CD4-positive, alpha-beta T cell treated with Interleukin-4 for 4 hours (primary cell): ENCODE measurements at regions not wholly inside any gene's neighbourhood (a gene's known extent, or its start where the extent isn't known, plus 50 kb on each side); places are given as distances from the start of the nearest gene placed in this dataset.

Experiments used
- DNase-seq: peaks from one replicate; pipeline ENCODE4 v3.0.0-alpha.2; 2020

DNA sequence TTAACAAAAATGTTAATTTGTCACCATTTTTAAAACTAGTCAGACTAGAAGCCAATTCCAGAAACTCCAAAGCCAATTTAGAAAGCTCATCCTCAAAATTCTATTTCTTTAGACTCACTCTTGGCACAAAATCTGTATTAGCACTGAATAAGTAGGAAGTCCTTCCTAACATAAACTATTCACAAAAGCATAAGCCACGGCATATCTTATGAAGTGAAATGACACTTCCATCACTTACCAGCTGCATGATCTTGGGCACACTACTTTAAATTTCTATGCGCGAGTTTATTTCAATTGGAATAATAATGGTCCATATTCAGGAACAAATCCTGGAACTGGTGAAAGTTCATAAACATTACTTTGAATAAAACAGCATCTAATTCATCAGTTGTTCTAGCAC, 1544.0 kb downstream of the TECRL start:
- no peak for DNase-seq

DNA sequence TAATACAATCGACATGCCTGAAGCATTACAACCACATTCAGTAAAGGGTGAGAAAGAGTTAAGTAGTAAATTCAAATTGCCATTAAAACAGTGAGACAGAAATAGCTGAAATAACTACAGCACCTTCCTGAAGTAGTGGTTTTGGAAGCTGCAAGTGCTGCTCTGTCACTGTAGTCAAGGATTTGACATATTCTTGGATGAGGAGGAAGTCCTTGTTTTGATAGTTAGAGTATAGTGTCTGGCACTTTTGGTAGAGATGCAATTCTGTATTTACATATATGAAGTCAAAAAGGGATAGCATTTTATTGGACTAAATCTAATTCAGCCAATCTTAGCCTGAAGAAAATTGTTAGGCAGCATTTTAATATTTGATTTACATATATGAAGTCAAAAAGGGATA, 1559.6 kb downstream of the TECRL start:
- DNase-seq, result no peak

DNA sequence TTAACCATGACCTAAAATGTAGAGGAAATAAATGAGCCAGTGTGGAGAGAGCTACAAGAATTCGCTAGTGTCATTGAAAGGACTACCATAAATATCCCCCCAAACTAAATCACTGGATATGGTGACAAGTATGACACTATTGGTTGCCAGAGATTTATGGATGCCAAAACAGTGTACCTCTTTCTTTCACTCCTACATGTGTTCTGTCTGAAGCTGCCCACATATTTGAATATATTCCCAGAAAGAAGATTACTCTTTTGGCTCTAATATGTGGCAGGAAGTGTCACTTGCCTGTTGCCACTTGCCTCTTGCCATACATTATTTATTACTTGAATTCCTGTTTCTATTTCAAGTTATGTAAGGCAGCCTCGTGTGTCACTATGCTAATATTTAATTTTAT, 1573.6 kb downstream of the TECRL start:
- no peak for DNase-seq

DNA sequence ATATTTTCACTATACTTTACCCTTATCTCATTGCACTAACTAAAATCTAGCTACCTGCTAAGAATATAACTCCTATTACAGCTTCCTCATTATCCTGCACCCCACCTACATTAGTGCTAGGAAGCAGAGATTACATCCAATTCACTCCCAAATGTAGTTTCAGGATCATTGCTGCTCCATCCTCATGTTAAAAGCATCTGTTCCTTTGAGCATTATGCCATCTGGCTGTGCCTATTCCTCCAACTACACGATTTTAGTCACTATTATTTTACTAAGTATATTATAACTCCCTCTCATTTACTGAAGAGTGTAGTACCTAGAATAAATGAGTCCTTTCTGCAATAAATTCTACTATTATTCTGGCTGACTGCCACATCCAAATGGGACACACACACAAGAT, 1586.9 kb downstream of the TECRL start:
- no peak for DNase-seq

DNA sequence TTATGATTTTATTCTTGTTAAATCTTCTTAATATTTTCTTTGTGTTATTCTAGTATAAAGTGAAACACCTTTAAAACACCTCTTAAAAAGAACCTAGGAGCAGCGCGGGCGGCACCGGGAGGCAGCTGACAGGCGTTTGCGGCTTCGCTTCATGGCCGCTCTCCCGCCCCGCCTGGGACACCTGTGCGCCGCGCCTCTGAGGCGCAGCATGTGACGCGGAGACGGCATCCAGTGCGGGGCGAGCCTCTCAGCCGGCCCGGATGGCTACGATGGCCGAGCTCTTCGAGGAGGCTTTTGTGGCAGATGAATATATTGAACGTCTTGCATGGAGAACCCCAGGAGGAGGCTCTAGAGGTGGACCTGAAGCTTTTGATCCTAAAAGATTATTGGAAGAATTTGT, 1592.7 kb downstream of the TECRL start:
- no peak for DNase-seq

DNA sequence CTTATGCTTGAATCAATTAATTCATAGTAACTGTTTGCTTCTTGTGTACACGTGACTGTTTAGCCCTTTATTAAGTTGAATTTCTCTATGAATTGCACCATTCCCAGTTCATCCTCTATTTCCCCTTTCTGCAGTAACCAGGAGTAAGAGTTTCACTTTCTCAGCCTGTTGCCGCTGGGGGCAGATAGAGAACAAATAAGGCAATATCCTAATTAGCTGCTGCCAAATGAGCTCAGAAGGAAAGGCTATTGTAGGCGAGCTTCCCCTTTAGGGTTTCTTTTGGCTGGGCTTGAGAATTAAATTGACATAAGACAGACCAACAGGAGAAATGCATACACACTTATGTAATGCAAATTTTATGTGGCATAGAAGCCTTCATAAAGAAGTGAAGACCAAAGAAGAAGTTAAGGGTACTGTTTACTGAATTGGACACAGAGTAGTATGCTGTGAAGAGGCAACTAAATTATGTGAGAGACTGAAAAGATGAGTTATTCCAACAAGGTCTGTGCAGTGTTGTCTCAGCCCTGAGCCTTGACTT, 1594.7 kb downstream of the TECRL start:
- DNase-seq, result no peak

DNA sequence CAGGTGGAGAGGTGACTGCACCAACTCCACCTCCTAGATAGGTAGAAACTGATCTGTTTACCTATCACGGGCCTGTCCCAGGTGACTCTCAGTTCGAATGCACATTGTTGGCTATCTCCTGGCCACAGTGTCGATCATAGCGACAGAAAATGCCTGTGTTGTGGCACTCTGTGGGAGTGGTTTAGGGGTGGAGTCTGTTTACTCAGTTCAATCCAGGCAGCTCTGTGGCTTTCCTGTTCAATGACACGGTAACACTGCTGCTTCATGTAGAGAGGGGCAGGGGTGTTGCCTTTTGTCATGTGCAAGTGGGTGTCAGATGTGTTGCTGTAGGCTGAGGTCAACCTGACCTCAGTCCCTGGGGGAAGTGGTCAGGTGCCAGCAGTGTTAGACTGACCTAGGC, 1602.4 kb downstream of the TECRL start:
- no peak for DNase-seq

DNA sequence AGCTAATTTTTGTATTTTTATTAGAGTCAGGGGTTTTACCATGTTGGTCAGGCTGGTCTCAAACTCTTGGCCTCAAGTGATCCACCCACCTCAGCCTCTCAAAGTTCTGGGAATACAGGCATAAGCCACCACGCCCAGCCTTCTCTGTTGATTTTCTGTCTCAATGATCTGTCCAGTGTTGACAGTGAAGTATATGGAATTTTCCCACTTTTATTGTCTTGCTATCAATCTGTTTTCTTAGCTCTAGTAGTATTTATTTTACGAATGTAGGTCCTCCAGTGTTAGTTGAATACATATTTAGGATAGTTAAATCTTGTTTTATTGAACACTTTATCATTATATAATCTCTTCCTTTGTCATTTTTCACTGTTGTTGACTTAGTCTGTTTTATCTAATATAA, 1603.9 kb downstream of the ADGRL3 start:
- DNase-seq, result no peak

DNA sequence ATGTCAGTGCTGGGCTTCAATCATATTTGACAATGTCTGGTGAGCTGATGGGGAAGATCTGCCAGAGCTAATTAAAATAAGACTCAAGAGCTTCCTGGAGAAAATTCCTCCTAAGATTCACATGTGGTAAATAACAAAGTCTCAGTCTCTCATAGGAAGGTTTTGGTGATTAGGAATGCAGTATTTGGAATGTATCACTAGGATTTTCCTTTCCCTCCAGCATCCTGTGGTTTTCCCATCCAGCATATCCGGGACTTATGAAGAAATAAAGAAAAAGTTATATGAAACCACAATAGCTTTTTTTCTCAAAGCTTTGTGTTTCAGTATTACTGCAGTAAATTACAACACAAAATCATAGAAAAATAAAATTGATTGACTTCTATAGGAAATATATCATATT, 1597.1 kb downstream of the ADGRL3 start:
- no peak for DNase-seq

DNA sequence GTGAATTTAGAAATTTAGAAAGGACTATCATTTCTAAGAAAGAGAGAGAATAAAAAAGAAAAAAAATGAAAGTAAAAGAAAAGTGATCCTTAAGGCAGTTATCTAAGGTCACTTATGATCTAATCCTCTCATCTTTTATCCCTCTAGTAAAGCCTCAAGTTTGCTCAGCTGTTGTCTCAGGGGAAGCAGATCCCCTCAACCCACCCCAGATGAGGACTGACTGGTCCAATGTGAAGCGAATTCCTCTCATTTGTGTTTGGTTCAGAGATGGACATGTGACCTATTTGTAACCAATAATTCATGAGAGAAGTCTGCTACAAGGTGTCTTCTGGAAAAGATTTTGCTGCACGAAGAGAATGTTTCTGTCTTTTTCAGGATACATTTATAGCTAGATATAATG, 1591.3 kb downstream of the ADGRL3 start:
- DNase-seq, result no peak

DNA sequence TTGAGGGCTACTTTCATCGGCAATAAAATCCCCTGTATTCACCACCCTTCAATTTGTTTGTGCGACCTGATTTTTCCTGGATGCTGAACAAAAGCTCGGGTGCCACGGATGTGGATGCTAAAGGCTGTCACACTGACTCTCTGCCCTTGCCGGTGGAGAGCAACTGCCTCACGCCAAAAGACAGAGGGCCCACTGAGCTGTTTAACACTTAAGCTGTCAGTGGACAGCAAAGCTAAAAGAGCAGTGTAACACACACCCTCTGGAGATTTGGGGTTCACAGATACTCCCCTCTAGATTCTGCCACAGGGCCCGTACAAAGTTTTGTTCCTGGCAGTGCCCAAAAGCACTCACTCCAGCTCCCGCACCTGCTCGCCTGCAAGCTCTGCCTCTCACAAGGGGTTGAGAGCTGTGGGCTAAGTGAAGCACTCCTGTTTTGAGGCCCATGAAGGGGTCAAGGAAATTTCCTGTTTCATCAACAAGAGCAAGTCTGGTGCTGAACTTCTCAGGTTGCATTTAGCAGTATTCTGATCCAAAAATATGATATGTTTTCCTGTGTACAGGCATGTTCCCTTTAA, 1571.9 kb downstream of the ADGRL3 start:
- DNase-seq, result no peak

DNA sequence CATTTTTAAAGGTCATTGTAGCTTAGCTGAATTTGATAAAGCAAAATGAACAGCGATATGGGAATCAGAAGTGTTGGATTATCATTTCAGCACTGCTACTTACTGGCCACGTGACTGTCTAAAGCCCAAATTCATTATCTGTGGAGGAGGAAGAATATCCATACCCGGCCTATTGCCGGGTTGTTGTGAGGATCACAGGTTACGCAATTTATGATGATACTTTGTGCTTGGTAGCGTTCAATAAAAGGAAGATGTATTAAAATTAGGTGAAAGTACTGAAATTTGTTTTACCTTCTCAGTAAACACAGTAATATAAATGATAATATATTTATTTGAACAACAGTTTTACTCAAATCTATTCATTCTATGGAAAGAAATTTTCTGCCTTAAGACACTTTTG, 1540.2 kb downstream of the ADGRL3 start:
- no peak for DNase-seq

DNA sequence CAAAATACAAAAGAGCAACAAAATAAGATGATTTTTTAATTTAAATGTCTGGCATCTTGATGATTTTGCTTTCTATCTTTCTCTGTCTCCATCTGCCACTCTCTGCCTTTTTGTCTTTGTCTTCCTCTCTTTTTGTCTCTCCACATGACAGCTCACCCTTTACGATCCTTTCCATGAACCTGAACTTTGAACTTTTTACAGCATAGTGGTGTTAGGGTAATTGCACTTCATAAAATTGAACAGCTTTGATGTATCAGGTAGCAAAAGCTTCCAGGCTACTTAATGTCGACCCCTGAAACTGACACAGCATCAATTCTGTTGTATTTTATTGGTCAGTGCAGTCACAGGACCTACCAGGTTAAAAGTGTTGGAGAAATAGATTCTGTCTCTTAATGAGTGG, 1517.0 kb downstream of the ADGRL3 start:
- no peak for DNase-seq

DNA sequence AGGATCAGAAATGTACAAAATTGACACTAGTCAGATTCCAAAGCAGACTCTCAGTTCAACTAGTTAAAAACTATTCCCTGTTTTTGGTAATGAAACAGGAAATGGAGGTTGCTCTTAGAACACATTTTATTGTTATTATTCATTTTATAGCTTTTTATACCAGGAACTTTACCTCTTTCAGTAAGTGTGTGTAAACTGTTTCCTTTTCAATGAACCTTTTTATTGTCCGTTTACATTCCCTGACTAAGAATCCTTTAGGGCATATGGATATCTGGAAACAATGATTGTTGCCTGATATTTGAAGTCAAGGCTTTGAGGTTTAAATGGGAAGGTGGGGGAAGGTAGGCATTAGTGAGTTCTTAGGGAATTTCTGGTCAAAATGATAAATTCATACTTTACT, 1511.4 kb downstream of the ADGRL3 start:
- DNase-seq, result no peak

DNA sequence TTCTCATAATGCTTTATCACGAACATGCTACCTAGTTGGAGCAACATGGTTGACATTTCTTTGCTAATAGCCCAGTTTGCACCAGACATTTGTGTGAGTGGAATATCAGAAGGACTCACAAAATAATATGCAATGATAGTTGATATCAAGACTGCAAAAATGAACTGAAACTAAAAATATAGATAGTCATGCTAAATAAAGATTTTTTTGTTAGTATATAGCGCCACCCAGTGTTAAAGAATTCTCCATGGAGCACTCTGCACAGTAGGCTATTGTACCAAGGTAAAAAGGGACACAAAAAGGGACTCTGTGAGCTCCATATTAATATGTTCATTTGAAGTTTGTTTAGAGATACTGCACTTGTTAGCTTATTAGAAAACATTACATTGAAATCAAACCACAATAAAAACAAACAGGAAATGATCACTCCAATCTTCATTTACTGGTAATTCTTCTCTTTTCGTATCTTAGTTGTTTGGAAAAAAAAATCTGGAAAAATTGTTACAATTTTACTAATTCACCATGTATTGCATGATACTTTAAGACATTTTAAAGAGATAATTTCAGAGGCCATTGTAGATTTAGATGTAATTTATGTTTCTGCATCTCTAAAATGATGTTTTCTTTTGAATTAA, 1509.6 kb downstream of the ADGRL3 start:
- DNase-seq, result no peak

DNA sequence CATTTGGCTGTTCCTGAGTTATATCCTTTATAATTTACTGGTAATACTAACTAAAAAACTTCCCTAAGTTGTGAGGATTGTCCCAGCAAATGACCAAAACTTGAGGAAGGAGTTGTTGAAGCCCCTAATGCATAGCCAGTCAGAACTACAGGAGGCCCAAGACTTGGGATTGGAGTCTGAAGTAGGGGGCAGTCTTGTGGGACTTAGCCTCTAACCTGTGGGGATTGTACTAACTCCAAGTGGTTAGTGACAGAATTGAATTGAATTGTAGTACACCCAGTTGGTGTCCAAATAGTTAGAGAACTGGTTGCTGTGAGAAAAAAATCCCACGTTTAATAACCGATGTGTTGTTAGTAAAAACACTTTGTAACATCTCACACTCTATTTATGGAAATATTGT, 1506.3 kb downstream of the ADGRL3 start:
- no peak for DNase-seq

DNA sequence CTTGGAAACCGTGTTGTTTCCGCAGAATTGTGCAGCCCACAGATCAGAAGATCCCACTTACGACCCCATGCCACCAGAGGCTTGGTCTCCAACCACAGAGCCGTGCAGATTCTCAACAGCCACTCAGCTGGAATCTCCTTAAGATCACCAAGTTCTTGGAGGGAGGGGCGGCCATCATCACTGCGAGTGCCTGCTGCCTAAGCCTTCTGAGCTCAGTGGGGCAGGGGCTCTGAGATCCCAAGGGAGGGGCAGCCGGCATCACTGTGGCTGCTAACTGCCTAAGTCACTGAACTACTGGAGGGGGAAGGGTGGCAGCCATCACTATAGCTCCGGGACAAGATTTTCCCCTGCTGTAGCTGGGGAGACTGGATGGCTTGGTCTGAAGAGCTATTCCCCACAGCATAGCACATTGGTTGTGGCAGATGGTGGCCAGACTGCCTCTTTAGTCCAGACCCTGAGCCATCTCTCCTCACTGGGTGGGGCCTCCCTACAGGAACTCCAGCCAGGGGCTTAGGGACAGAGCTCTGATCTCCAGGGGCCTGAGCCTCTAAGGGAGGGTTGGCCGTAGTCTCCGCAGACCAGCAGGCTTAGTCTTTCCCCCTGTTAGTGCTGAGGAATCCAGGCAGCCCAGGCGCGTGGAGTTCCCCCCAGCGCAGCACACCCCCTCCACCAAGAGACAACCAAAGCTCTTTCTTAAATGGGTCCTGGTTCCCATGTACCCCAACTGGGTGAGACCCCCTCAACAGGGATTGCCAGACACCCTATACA, 1483.9 kb downstream of the ADGRL3 start:
- DNase-seq, result no peak

DNA sequence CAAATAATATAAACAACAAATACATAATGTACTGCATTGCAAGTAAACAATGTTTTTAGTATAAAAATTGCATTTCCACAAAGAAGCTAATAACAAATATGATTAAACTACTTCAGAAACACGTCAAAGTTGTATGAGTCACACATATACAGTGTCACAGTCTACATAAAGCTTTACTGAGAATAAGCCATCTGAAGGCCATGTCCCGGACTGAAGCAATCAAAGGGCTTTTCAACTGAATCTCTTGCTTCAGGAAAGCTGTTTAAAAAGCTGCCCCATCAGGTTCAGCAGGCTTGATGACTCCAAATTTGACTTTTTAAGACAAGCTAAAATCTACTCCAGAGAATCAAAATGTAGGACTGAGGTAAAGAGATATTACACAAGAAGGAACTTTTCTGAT, 1476.8 kb downstream of the ADGRL3 start:
- no peak for DNase-seq

DNA sequence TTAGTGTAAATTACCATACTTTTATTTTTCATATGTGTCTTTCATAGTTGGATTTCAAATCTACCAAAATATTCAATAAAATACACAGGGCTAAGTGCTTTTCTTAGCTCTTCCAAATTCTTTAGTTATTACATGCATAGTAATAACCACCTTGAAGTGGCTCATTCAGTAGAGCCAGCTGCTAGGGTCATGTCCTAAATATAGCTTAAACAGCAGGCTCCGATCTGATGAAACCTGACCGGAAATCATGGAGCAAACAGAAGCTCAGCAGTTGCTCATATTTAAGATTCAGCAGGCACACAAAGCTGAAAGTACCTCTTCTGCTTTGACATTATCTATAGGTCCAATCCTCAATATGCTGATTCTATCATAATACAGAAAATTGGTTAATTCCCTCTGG, 1470.4 kb downstream of the ADGRL3 start:
- DNase-seq, result no peak

DNA sequence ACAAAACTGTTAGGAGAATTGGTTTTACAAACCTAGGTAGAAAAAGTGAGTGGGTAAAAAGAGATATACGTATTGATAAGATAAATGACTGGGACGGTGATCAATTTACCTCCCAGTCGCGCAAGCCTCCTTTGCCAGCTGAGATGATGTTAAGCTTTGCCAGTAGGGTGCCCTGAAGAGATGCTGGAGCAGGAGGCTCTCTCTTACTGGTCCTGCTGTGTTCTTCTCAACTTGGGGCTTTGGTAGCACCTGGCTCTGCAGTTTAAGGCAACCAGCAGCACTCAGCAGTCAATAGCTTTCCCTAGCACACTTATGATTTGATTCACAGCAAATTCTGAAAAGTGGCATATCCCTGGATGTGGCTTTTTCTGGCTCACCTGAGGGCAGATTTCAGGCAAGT, 1461.7 kb downstream of the ADGRL3 start:
- DNase-seq, result no peak

DNA sequence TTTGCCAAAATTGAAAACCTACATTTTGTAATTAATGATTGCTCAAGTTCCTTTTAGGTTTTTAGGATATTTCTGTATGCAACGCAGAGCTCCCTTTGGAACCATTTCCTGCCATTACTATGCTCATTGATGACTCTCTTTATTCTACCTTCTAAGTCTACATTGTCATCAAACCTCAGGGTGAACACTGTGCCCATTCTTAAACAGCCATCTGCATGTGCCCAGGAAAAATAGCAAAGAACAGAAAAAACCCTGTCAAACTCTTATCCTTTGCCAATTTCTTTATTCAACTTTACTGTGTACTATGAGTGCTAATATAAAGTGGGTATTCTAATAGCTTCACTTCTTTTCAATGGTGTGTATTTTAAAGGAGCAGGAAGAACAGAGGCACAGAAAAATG, 1455.9 kb downstream of the ADGRL3 start:
- DNase-seq, result no peak

DNA sequence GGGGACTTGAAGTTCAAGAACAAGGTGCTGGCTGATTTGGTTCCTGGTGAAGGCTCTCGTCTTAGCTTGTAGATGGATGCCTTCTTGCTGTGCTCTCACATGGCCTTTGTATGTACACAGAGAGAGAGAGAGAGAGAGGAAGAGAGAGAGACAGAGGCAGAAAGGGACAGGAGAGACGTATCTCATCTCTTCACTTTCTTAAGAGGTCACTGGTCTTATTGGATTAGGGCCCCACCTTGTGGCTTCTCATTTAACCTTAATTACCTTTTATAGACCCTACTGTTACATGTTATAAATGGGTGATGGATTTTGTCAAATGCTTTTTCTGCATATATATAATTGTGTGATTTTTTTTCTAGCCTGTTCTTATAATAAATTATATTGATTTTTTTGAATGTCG, 1444.2 kb downstream of the ADGRL3 start:
- no peak for DNase-seq

DNA sequence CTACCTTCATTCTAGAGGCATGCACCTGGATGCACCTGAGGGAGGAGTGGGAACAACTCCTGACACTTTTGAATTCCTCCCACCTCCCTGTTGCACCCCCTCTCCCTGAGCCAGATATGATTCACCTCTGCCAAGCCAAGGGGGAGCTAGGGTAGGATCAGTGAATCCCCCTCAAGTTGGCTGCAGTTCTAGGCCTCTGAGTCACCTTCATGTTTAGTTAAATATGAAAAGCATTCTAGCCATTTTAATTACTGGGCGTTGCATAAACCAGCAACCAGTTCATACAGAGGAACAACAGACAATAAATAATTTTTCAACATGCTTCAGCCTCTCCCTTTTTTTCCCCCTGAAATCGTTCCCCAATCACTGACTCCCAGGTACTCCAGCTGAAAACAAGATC, 1440.2 kb downstream of the ADGRL3 start:
- DNase-seq, result no peak

DNA sequence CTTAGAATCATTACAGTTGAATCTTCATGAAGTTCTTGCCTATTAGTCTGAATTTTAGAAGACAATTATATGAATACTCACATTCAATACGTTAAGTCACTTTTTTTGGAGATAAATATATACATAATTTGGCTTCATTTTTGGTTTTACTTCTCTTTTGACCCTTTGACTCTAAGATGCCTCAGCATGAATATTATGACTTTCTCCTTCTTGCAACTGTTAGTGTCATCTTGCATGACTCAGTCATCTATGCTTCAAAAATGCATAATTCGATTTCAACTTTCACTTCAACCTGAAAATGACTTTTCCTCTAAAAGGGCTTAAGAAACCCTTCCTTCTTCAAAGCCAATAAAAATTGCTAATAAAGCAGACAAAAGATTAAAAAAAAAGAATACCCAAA, 1427.5 kb downstream of the ADGRL3 start:
- DNase-seq, result no peak
